Smooth muscle cell (in vitro differentiated cells): ENCODE measurements at regions not wholly inside any gene's neighbourhood (a gene's known extent, or its start where the extent isn't known, plus 50 kb on each side); places are given as distances from the start of the nearest gene placed in this dataset.

Experiments
- DNase-seq: peaks from one replicate; lab custom pipeline; 2025; ENCODE audit not compliant: unreplicated experiment; lab: John Stamatoyannopoulos, UW
- H2AFZ ChIP-seq: fragments of 200-600 bp; sonication (generic); 2 replicates; pipeline ENCODE4 v1.6.0; 2016; ENCODE audit warnings: antibody characterized with exemption, low read depth, mild to moderate bottlenecking
- H3F3A ChIP-seq: fragments of 200-600 bp; sonication (generic); 2 replicates; pipeline ENCODE4 v1.6.0; 2017; ENCODE audit warnings: antibody characterized with exemption, low read depth
- H3K27ac ChIP-seq: fragments of 200-600 bp; sonication (generic); 2 replicates; pipeline ENCODE4 v1.5.1; 2016; ENCODE audit warnings: low read depth, mild to moderate bottlenecking
- H3K27me3 ChIP-seq: fragments of 200-600 bp; sonication (generic); 2 replicates; pipeline ENCODE4 v1.6.1; 2016; ENCODE audit warnings: low read depth, mild to moderate bottlenecking
- H3K36me3 ChIP-seq: fragments of 200-600 bp; sonication (generic); 2 replicates; pipeline ENCODE4 v1.5.1; 2016; ENCODE audit warnings: low read depth
- H3K4me1 ChIP-seq: fragments of 200-600 bp; sonication (generic); 2 replicates; pipeline ENCODE4 v1.5.1; 2016; ENCODE audit warnings: low read depth
- H3K4me2 ChIP-seq: fragments of 200-600 bp; sonication (generic); 2 replicates; pipeline ENCODE4 v1.6.0; 2016; ENCODE audit warnings: mild to moderate bottlenecking
- H3K4me3 ChIP-seq: fragments of 200-600 bp; sonication (generic); 2 replicates; pipeline ENCODE4 v1.5.1; 2016; ENCODE audit warnings: mild to moderate bottlenecking
- H3K79me2 ChIP-seq: fragments of 200-600 bp; sonication (generic); 2 replicates; pipeline ENCODE4 v1.6.0; 2016; ENCODE audit warnings: low read depth, mild to moderate bottlenecking
- H3K9ac ChIP-seq: fragments of 200-600 bp; sonication (generic); 2 replicates; pipeline ENCODE4 v1.6.0; 2016; ENCODE audit warnings: low read depth
- H3K9me3 ChIP-seq: fragments of 200-600 bp; sonication (generic); replicated peaks from 2 replicates; pipeline ENCODE4 v1.5.1; 2016; ENCODE audit warnings: low read depth
- H4K20me1 ChIP-seq: fragments of 200-600 bp; sonication (generic); 2 replicates; pipeline ENCODE4 v1.6.0; 2016; ENCODE audit warnings: low read depth
- CTCF ChIP-seq: fragments of 200-600 bp; sonication (generic); IDR thresholded peaks from 2 replicates; pipeline ENCODE4 v1.5.1; 2017; ENCODE audit warnings: borderline replicate concordance, mild to moderate bottlenecking, antibody characterized with exemption; ENCODE audit not compliant: insufficient read depth, poor library complexity, severe bottlenecking
- WGBS: methylation state at CpG from one replicate; pipeline ENCODE4 v1.1.7; 2016; ENCODE audit warnings: low lambda C conversion rate; 5-methylcytosine and 5-hydroxymethylcytosine counted together

DNA sequence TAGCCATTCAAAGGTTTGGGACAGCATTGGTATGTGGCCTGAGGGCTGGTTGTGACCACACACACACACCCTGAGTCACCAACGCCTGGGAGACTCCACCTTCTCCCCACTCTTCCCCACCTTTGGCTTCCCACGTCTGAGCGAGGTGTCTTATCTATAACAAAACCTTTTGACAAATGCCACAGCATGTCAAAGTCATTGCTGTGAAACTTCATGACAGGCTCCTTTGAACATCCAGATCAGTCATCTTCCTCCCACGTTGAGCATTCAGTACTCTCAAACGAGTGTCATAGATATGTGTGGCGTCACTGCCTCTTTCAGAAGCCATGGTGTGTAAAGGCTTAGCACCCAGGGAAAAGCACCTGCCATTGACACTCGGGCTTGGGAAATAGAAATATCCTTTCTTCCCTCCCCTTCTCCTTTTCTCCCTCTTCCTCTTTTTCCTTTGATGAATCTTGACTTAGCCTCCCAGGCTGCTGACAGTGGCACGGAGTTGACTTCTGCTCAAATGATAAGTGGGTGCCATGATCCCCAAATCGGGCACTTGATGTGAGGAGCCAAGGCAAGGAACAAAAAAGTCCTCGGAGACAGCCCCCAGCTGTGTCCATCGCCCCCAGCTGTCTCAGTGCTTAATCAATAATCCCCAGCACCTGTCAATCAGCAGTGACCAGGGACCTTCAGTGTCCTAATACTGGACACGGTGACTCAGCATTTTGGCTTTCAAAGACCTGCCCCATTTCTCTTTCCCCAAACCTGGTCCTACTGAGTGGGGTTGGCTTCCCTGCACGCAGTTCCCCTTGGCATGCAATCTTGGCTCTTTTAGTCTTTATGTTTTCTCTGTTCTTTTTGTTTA, 114.8 kb downstream of the FGF18 start:
- H3F3A ChIP-seq, result no peaks in the 10 kb centered on the region
- 63% methylated on average over 13 of the region's 13 CpGs for WGBS
- no peak overlapping the region for H3K4me3 ChIP-seq

DNA sequence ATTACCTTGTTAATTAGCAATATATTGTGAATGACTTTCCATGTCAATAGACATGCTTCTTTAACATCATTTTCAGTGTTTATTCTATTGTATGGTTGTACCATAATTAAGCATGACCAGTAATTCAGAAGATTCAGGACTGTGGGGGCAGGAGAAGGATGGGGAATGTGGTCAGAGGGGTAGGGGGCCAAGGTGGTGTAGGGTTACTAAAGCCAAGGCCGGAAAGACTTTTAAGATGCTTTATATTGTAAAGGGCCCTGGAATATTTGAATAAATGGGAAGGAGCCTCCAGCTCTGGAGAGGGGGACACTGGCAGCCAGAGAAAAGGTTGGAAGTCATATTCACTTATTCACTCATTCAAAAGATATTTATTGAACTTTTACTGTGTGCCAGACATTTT, 115.7 kb downstream of the FGF18 start:
- H3K27ac ChIP-seq, result no peak overlapping the region
- H3F3A ChIP-seq, result no peaks in the 10 kb centered on the region
- H4K20me1 ChIP-seq, result no peaks in the 10 kb centered on the region
- H3K4me1 ChIP-seq, result no peaks in the 10 kb centered on the region
- H3K36me3 ChIP-seq, result no peaks in the 10 kb centered on the region
- H3K9ac ChIP-seq, result no peak overlapping the region
- no peak for TF ChIP-seq CTCF
- no peaks in the 10 kb centered on the region for H3K27me3 ChIP-seq
- H3K9me3 ChIP-seq, result no peaks in the 10 kb centered on the region
- no peak overlapping the region for H3K4me2 ChIP-seq
- 87% methylated on average over 1 of the region's 1 CpG for WGBS
- no peak for DNase-seq
- H3K79me2 ChIP-seq, result no peaks in the 10 kb centered on the region
- H2AFZ ChIP-seq, result no peak overlapping the region
- no peak overlapping the region for H3K4me3 ChIP-seq

More for the DNA sequence above, 114.8 kb downstream of the FGF18 start:
- Histone ChIP-seq H3K4me2 (no peak overlapping the region), H3K9ac (no peak overlapping the region), H3K36me3 (no peaks in the 10 kb centered on the region), H3K27me3 (no peaks in the 10 kb centered on the region), H3K4me1 (no peaks in the 10 kb centered on the region), H4K20me1 (no peaks in the 10 kb centered on the region), H3K79me2 (no peaks in the 10 kb centered on the region), H3K27ac (no peak overlapping the region), H3K9me3 (no peaks in the 10 kb centered on the region), H2AFZ (no peak overlapping the region)
- DNase-seq, result no peak
- TF ChIP-seq CTCF, result no peak

- Histone ChIP-seq H3F3A (no peaks in the 10 kb centered on the region), H3K79me2 (no peaks in the 10 kb centered on the region), H3K9ac (no peak overlapping the region), H3K27ac (no peak overlapping the region), H3K4me3 (no peak overlapping the region), H3K4me2 (no peak overlapping the region), H4K20me1 (no peaks in the 10 kb centered on the region), H3K4me1 (no peaks in the 10 kb centered on the region), H3K36me3 (no peaks in the 10 kb centered on the region), H3K9me3 (no peaks in the 10 kb centered on the region), H2AFZ (no peak overlapping the region), H3K27me3 (no peaks in the 10 kb centered on the region)
- no peak for TF ChIP-seq CTCF
- DNase-seq, result no peak
- WGBS, result 65% methylated on average over 9 of the region's 9 CpGs
These were observed 117.8 kb downstream of the FGF18 start for GRCh38 chr5:171537070-171537849.
